HUES48 (cell line): ENCODE measurements at regions not wholly inside any gene's neighbourhood (a gene's known extent, or its start where the extent isn't known, plus 50 kb on each side); places are given as distances from the start of the nearest gene placed in this dataset.

ENCODE experiments used
- H3K27ac ChIP-seq: one replicate; pipeline ENCODE4 v1.7.0; 2013; ENCODE audit warnings: low read depth, low read length, inconsistent platforms
- H3K27me3 ChIP-seq: 2 replicates; pipeline ENCODE4 v1.6.1; 2013; ENCODE audit warnings: mild to moderate bottlenecking, low read length; ENCODE audit not compliant: control insufficient read depth, insufficient read depth
- H3K36me3 ChIP-seq: 2 replicates; pipeline ENCODE4 v1.6.1; 2013; ENCODE audit warnings: low read length; ENCODE audit not compliant: control insufficient read depth, insufficient read depth
- H3K4me1 ChIP-seq: 2 replicates; pipeline ENCODE4 v1.6.1; 2013; ENCODE audit warnings: mild to moderate bottlenecking, low read length; ENCODE audit not compliant: control insufficient read depth, insufficient read depth
- H3K4me3 ChIP-seq: 2 replicates; pipeline ENCODE4 v1.5.1; 2013; ENCODE audit warnings: mild to moderate bottlenecking, low read depth, low read length
- H3K9ac ChIP-seq: 2 replicates; pipeline ENCODE4 v1.6.1; 2013; ENCODE audit warnings: mild to moderate bottlenecking, low read depth, low read length, moderate library complexity
- H3K9me3 ChIP-seq: 2 replicates; pipeline ENCODE4 v1.6.1; 2013; ENCODE audit warnings: low read length; ENCODE audit not compliant: control insufficient read depth, insufficient read depth

DNA sequence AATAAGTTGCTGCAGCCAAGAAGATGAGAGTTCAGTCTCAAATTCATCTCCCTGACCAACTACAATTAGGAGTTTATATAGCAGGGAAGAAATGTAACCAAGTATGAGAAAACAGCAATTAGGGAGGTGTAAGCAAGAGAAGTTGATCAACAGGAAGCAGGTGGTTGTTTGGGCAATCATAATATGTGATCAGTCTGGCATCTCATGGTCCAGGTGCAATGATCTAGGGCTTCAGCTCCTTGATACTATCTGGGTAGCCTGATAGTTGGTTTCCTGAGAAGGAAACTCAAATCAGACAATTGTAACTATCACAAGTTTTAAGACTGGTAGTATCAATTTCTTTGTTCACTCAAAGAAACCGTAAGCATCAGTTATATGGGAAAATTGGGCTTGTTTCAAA is 1574.3 kb upstream of the PABPC4L start:
- Histone ChIP-seq H3K9ac (no peak overlapping the region), H3K27me3 (no peaks in the 10 kb centered on the region), H3K4me3 (no peak overlapping the region), H3K4me1 (no peaks in the 10 kb centered on the region; the same call in 1 of the 2 replicates), H3K9me3 (peaks cover 4% of the 10 kb centered on the region; the same call in 1 of the 2 replicates), H3K36me3 (no peaks in the 10 kb centered on the region), H3K27ac (no peak overlapping the region)

GRCh38 chr4:135770505-135770904 is 1568.9 kb upstream of the PABPC4L start:
- peaks cover 11% of the 10 kb centered on the region for H3K9me3 ChIP-seq
- no peak overlapping the region for H3K9ac ChIP-seq

GRCh38 chr4:135744928-135745327 is 1543.3 kb upstream of the PABPC4L start:
- Histone ChIP-seq H3K9me3 (no peaks in the 10 kb centered on the region), H3K4me1 (peaks cover 8% of the 10 kb centered on the region), H3K27ac (no peak overlapping the region), H3K4me3 (no peak overlapping the region), H3K36me3 (no peaks in the 10 kb centered on the region), H3K27me3 (no peaks in the 10 kb centered on the region), H3K9ac (no peak overlapping the region)

More at GRCh38 chr4:135770505-135770904, 1568.9 kb upstream of the PABPC4L start:
- no peak overlapping the region for H3K4me3 ChIP-seq
- no peaks in the 10 kb centered on the region for H3K4me1 ChIP-seq
- no peak overlapping the region for H3K27ac ChIP-seq
- no peaks in the 10 kb centered on the region for H3K27me3 ChIP-seq
- no peaks in the 10 kb centered on the region for H3K36me3 ChIP-seq

DNA sequence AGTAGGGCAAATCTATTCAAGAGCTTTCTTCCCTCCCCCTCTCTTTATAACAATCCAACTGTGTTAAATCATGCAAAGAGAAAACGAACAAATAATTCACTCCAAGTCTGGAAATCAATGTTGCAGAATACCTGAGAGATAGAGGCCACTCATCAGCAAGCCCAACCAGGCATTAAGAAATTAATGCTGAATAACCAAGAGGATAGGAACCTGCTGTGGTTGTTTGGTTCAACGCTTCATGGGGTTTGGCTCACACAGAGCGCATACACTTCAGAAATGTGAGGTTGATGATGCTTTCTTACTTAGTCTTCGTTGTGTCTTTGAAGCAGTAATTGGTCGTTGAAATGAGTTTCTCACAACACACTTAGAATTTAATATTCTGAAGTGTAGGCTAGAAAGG is 1540.0 kb upstream of the PABPC4L start:
- H3K36me3 ChIP-seq, result no peaks in the 10 kb centered on the region
- H3K27me3 ChIP-seq, result no peaks in the 10 kb centered on the region
- no peak overlapping the region for H3K4me3 ChIP-seq
- peaks cover 8% of the 10 kb centered on the region for H3K4me1 ChIP-seq
- no peak overlapping the region for H3K9ac ChIP-seq
- peak overlapping the region; percentile 12 for H3K27ac ChIP-seq
- H3K9me3 ChIP-seq, result no peaks in the 10 kb centered on the region

GRCh38 chr4:135739354-135739753 is 1537.8 kb upstream of the PABPC4L start:
- H3K9ac ChIP-seq, result no peak overlapping the region
- no peak overlapping the region for H3K4me3 ChIP-seq
- no peaks in the 10 kb centered on the region for H3K36me3 ChIP-seq
- no peaks in the 10 kb centered on the region for H3K27me3 ChIP-seq
- no peaks in the 10 kb centered on the region for H3K9me3 ChIP-seq
- peaks cover 8% of the 10 kb centered on the region for H3K4me1 ChIP-seq
- no peak overlapping the region for H3K27ac ChIP-seq

GRCh38 chr4:135735512-135735911 is 1533.9 kb upstream of the PABPC4L start:
- H3K4me1 ChIP-seq, result no peaks in the 10 kb centered on the region; the same call in 1 of the 2 replicates
- H3K27me3 ChIP-seq, result no peaks in the 10 kb centered on the region
- no peaks in the 10 kb centered on the region for H3K36me3 ChIP-seq
- no peaks in the 10 kb centered on the region for H3K9me3 ChIP-seq
- H3K4me3 ChIP-seq, result no peak overlapping the region
- H3K9ac ChIP-seq, result no peak overlapping the region
- no peak overlapping the region for H3K27ac ChIP-seq

GRCh38 chr4:135732448-135732847 is 1530.9 kb upstream of the PABPC4L start:
- Histone ChIP-seq H3K27me3 (no peaks in the 10 kb centered on the region), H3K9me3 (no peaks in the 10 kb centered on the region), H3K27ac (no peak overlapping the region), H3K9ac (no peak overlapping the region), H3K4me1 (no peaks in the 10 kb centered on the region), H3K36me3 (no peaks in the 10 kb centered on the region), H3K4me3 (no peak overlapping the region)

DNA sequence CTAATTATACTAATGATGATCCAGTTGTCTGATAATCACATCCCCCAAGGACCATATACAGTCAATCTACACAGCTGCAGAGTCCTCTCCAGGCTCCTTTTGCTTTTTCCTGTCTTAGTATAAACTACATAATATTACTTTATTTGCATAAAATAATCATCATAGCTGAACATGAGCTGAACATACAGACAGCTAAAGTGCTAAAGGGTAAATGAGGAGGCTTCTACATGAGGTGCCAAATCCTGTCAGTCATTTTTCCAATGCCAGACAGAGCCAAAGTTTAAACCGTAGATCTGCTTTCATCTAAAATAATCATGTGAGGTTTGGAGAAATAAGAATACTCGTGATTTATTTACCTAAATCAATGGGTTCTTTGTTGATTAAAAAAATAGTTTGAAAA is 1530.1 kb upstream of the PABPC4L start:
- Histone ChIP-seq H3K4me1 (no peaks in the 10 kb centered on the region), H3K4me3 (no peak overlapping the region), H3K27ac (no peak overlapping the region), H3K9me3 (no peaks in the 10 kb centered on the region), H3K27me3 (no peaks in the 10 kb centered on the region), H3K9ac (no peak overlapping the region), H3K36me3 (no peaks in the 10 kb centered on the region)

GRCh38 chr4:135724421-135724820 is 1522.8 kb upstream of the PABPC4L start:
- no peaks in the 10 kb centered on the region for H3K36me3 ChIP-seq
- H3K27ac ChIP-seq, result no peak overlapping the region
- H3K9ac ChIP-seq, result no peak overlapping the region
- H3K4me3 ChIP-seq, result no peak overlapping the region
- H3K4me1 ChIP-seq, result no peaks in the 10 kb centered on the region
- no peaks in the 10 kb centered on the region for H3K27me3 ChIP-seq
- no peaks in the 10 kb centered on the region for H3K9me3 ChIP-seq

DNA sequence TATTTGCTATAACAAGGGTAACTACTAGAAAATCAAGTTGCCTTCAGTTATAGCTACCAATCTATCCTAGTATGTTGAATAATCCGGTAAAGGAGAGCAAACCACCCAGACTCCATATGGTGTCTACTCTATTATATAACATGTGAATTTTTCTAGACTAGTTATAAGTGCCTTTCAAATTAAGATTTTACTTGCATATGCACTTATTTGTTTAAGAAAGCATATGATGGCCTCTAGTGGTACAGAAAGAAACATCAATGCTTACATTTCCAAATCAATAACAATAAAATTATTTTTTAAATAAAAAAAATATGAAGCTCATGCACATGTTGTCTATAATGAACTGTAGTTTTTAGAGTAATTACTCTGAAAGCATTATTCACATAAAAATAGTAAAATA is 1516.4 kb upstream of the PABPC4L start:
- no peaks in the 10 kb centered on the region for H3K4me1 ChIP-seq
- no peaks in the 10 kb centered on the region for H3K27me3 ChIP-seq
- no peak overlapping the region for H3K4me3 ChIP-seq
- H3K9ac ChIP-seq, result no peak overlapping the region
- H3K36me3 ChIP-seq, result no peaks in the 10 kb centered on the region
- no peaks in the 10 kb centered on the region for H3K9me3 ChIP-seq
- H3K27ac ChIP-seq, result no peak overlapping the region

- Histone ChIP-seq H3K9ac (no peak overlapping the region), H3K27me3 (no peaks in the 10 kb centered on the region), H3K9me3 (no peaks in the 10 kb centered on the region), H3K27ac (no peak overlapping the region), H3K4me1 (no peaks in the 10 kb centered on the region), H3K36me3 (no peaks in the 10 kb centered on the region), H3K4me3 (no peak overlapping the region)
Measured at GRCh38 chr4:135705343-135705742, 1503.8 kb upstream of the PABPC4L start.

- Histone ChIP-seq H3K27me3 (no peaks in the 10 kb centered on the region), H3K4me3 (no peak overlapping the region), H3K4me1 (no peaks in the 10 kb centered on the region)
Measured at GRCh38 chr4:135694066-135694465, 1492.5 kb upstream of the PABPC4L start.

More at GRCh38 chr4:135694066-135694465, 1492.5 kb upstream of the PABPC4L start:
- Histone ChIP-seq H3K36me3 (no peaks in the 10 kb centered on the region), H3K27ac (no peak overlapping the region), H3K9ac (no peak overlapping the region), H3K9me3 (no peaks in the 10 kb centered on the region)
